ENCODE measurements at regions not wholly inside any gene's neighbourhood (a gene's known extent, or its start where the extent isn't known, plus 50 kb on each side); places are given as distances from the start of the nearest gene placed in this dataset.

- Histone ChIP-seq H3K79me2 (no peaks in the 10 kb centered on the region), H4K20me1 (ENCODE audit: insufficient read depth, poor library complexity, severe bottlenecking) (no peaks in the 10 kb centered on the region), H3K4me3 (no peak overlapping the region), H3K27ac (no peak overlapping the region), H2AFZ (no peak overlapping the region), H3K4me2 (no peak overlapping the region), H3K9me3 (ENCODE audit: low read depth) (no peaks in the 10 kb centered on the region), H3K36me3 (replicated peaks; ENCODE audit: insufficient read depth, low read depth) (no peaks in the 10 kb centered on the region), H3K27me3 (no peaks in the 10 kb centered on the region), H3K4me1 (ENCODE audit: insufficient read depth) (no peaks in the 10 kb centered on the region), H3K9me2 (replicated peaks; ENCODE audit: insufficient read depth) (no peaks in the 10 kb centered on the region)
- TF ChIP-seq CTCF (IDR thresholded peaks at IDR 0.05; ENCODE audit: poor library complexity) (no peak), EZH2 (IDR thresholded peaks at IDR 0.05; ENCODE audit: borderline replicate concordance) (no peak), EZH2phosphoT487 (IDR thresholded peaks at IDR 0.05; ENCODE audit: low read depth, severe bottlenecking, unreplicated experiment) (no peak)
- 79% methylated on average over 4 of the region's 4 CpGs for WGBS (ENCODE audit: low lambda C conversion rate, missing lambda C conversion rate)
- DNase-seq (ENCODE audit: low spot score) = no peak
These were observed 235.7 kb downstream of the NSG2 start for GRCh38 chr5:174281089-174281760.

GRCh38 chr5:174281855-174282254 lies 236.3 kb downstream of the NSG2 start:
- no peaks in the 10 kb centered on the region for H3K9me2 ChIP-seq (replicated peaks; ENCODE audit: insufficient read depth)
- no peaks in the 10 kb centered on the region for H3K79me2 ChIP-seq
- no peak overlapping the region for H3K4me3 ChIP-seq
- no peaks in the 10 kb centered on the region for H3K4me1 ChIP-seq (ENCODE audit: insufficient read depth)
- no peaks in the 10 kb centered on the region for H3K36me3 ChIP-seq (replicated peaks; ENCODE audit: insufficient read depth, low read depth)
- H3K9me3 ChIP-seq (ENCODE audit: low read depth) = no peaks in the 10 kb centered on the region
- no peak overlapping the region for H3K4me2 ChIP-seq
- WGBS (ENCODE audit: low lambda C conversion rate, missing lambda C conversion rate) = 79% methylated on average over 5 of the region's 5 CpGs
- H3K27me3 ChIP-seq = no peaks in the 10 kb centered on the region
- no peak overlapping the region for H3K27ac ChIP-seq
- no peaks in the 10 kb centered on the region for H4K20me1 ChIP-seq (ENCODE audit: insufficient read depth, poor library complexity, severe bottlenecking)
- no peak for DNase-seq (ENCODE audit: low spot score)
- TF ChIP-seq EZH2phosphoT487 (IDR thresholded peaks at IDR 0.05; ENCODE audit: low read depth, severe bottlenecking, unreplicated experiment) (no peak), EZH2 (IDR thresholded peaks at IDR 0.05; ENCODE audit: borderline replicate concordance) (no peak), CTCF (IDR thresholded peaks at IDR 0.05; ENCODE audit: poor library complexity) (no peak)
- H2AFZ ChIP-seq = no peak overlapping the region

- H4K20me1 ChIP-seq (ENCODE audit: insufficient read depth, poor library complexity, severe bottlenecking) = no peaks in the 10 kb centered on the region
- no peak overlapping the region for H2AFZ ChIP-seq
- no peak for DNase-seq (ENCODE audit: low spot score)
- 92% methylated on average over 5 of the region's 5 CpGs for WGBS (ENCODE audit: low lambda C conversion rate, missing lambda C conversion rate)
- no peaks in the 10 kb centered on the region for H3K36me3 ChIP-seq (replicated peaks; ENCODE audit: insufficient read depth, low read depth)
- TF ChIP-seq CTCF (IDR thresholded peaks at IDR 0.05; ENCODE audit: poor library complexity) (no peak), EZH2 (IDR thresholded peaks at IDR 0.05; ENCODE audit: borderline replicate concordance) (no peak), EZH2phosphoT487 (IDR thresholded peaks at IDR 0.05; ENCODE audit: low read depth, severe bottlenecking, unreplicated experiment) (no peak)
- H3K4me3 ChIP-seq = no peak overlapping the region
- no peaks in the 10 kb centered on the region for H3K79me2 ChIP-seq
- no peaks in the 10 kb centered on the region for H3K27me3 ChIP-seq
- H3K27ac ChIP-seq = no peak overlapping the region
- H3K4me2 ChIP-seq = no peak overlapping the region
- no peaks in the 10 kb centered on the region for H3K9me3 ChIP-seq (ENCODE audit: low read depth)
- no peaks in the 10 kb centered on the region for H3K9me2 ChIP-seq (replicated peaks; ENCODE audit: insufficient read depth)
- no peaks in the 10 kb centered on the region for H3K4me1 ChIP-seq (ENCODE audit: insufficient read depth)
These were observed 236.9 kb downstream of the NSG2 start for GRCh38 chr5:174282391-174282790.
